SK-N-SH (cell line): ENCODE measurements at regions not wholly inside any gene's neighbourhood (a gene's known extent, or its start where the extent isn't known, plus 50 kb on each side); places are given as distances from the start of the nearest gene placed in this dataset.

Experiments
- CTCF ChIA-PET: fragments of 300-600, 350-600 bp; formaldehyde crosslinking; extraction: SDS; loops from one replicate; lab custom pipeline; 2021; lab: Yijun Ruan, JAX
- POLR2A ChIA-PET: fragments of 350-600 bp; sonication (Branson Sonifier 250); formaldehyde crosslinking; extraction: SDS; loops from one replicate; lab custom pipeline; 2020; ENCODE audit warnings: antibody characterized with exemption, inconsistent platforms; lab: Yijun Ruan, JAX
- DNase-seq: peaks from one replicate; pipeline ENCODE4 v3.0.0; 2012
- H2AFZ ChIP-seq: fragments of 200-600 bp; sonication (generic); 2 replicates; pipeline ENCODE4 v1.8.1; 2016; ENCODE audit warnings: antibody characterized with exemption, mild to moderate bottlenecking, low read depth
- H3F3A ChIP-seq: fragments of 200-600 bp; sonication (generic); replicated peaks from 2 replicates; pipeline ENCODE3; 2016; ENCODE audit warnings: antibody characterized with exemption, mild to moderate bottlenecking; ENCODE audit not compliant: insufficient read depth
- H3K27ac ChIP-seq, 2 experiments: fragments of 200-500 bp in 1 of 2; fragments of 200-600 bp in 1 of 2; sonication (Bioruptor generic) in 1 of 2; sonication (generic), shearing (Covaris generic) in 1 of 2; 2 replicates each; pipeline versions ENCODE4 v1.5.1 to v1.6.1; 2014 to 2016; ENCODE audit warnings: low read depth in 2 of 2, inconsistent platforms in 1 of 2, low read length in 1 of 2, mild to moderate bottlenecking in 1 of 2, mixed read lengths in 1 of 2
- H3K27me3 ChIP-seq: fragments of 200-600 bp; sonication (generic), shearing (Covaris generic); 2 replicates; pipeline ENCODE4 v1.6.1; 2016; ENCODE audit warnings: mixed run types; ENCODE audit not compliant: insufficient read depth
- H3K36me3 ChIP-seq, 2 experiments: fragments of 200-500 bp in 1 of 2; fragments of 200-600 bp in 1 of 2; sonication (Bioruptor generic) in 1 of 2; sonication (generic) in 1 of 2; replicated peaks in 1 of 2; 2 replicates each; pipeline versions ENCODE3 to v1.5.1; 2014 to 2016; ENCODE audit warnings: low read length in 1 of 2, mild to moderate bottlenecking in 1 of 2; ENCODE audit not compliant: insufficient read depth in 2 of 2, control insufficient read depth in 1 of 2
- H3K4me1 ChIP-seq, 2 experiments: fragments of 200-500 bp in 1 of 2; fragments of 200-600 bp in 1 of 2; sonication (Bioruptor generic) in 1 of 2; sonication (generic), shearing (Covaris generic) in 1 of 2; 2 replicates each; pipeline versions ENCODE4 v1.5.1 to v1.6.1; 2014 to 2016; ENCODE audit warnings: low read depth in 1 of 2, low read length in 1 of 2, mixed run types in 1 of 2; ENCODE audit not compliant: insufficient read depth in 2 of 2, control insufficient read depth in 1 of 2
- H3K4me2 ChIP-seq: fragments of 200-600 bp; sonication (generic), shearing (Covaris generic); 2 replicates; pipeline ENCODE4 v1.6.1; 2017; ENCODE audit warnings: mixed run types
- H3K4me3 ChIP-seq, 2 experiments: fragments of 200-500 bp in 1 of 2; fragments of 200-600 bp in 1 of 2; sonication (Bioruptor generic) in 1 of 2; sonication (generic), shearing (Covaris generic) in 1 of 2; 2 replicates each; pipeline versions ENCODE4 v1.5.1 to v1.8.1; 2014 to 2016; ENCODE audit warnings: low read depth in 2 of 2, inconsistent platforms in 1 of 2, low read length in 1 of 2, mild to moderate bottlenecking in 1 of 2, mixed read lengths in 1 of 2, moderate library complexity in 1 of 2
- H3K79me2 ChIP-seq: fragments of 200-600 bp; sonication (generic); 2 replicates; pipeline ENCODE4 v1.8.1; 2017; ENCODE audit warnings: mild to moderate bottlenecking; ENCODE audit not compliant: insufficient read depth
- H3K9ac ChIP-seq: fragments of 200-600 bp; sonication (generic); 2 replicates; pipeline ENCODE4 v1.6.1; 2017; ENCODE audit warnings: mixed run types
- H3K9me2 ChIP-seq: fragments of 200-600 bp; sonication (generic); 2 replicates; pipeline ENCODE4 v1.6.1; 2017; ENCODE audit warnings: mixed run types
- H3K9me3 ChIP-seq: fragments of 200-600 bp; sonication (generic); 2 replicates; pipeline ENCODE4 v1.6.1; 2017; ENCODE audit warnings: mixed run types, mild to moderate bottlenecking, moderate library complexity
- H4K20me1 ChIP-seq: fragments of 200-600 bp; sonication (generic); 2 replicates; pipeline ENCODE4 v1.6.1; 2017; ENCODE audit warnings: mild to moderate bottlenecking, mixed run types; ENCODE audit not compliant: insufficient read depth
- CHD2 ChIP-seq: fragments of 150-350 bp; IDR thresholded peaks from 2 replicates; pipeline ENCODE4 v1.6.1; 2018; ENCODE audit warnings: low read length; ENCODE audit not compliant: partially characterized antibody
- ELF1 ChIP-seq: IDR thresholded peaks from 2 replicates; pipeline ENCODE4 v1.4.0; 2012
- EZH2phosphoT487 ChIP-seq: fragments of 200-600 bp; sonication (generic); IDR thresholded peaks from 2 replicates; pipeline ENCODE4 v1.6.1; 2017; ENCODE audit warnings: low read depth, mixed run types, mild to moderate bottlenecking, antibody characterized with exemption, moderate library complexity, borderline replicate concordance
- FOXM1 ChIP-seq: IDR thresholded peaks from 2 replicates; pipeline ENCODE4 v1.4.0; 2012; ENCODE audit warnings: low read depth, mild to moderate bottlenecking
- JUND ChIP-seq: IDR thresholded peaks from 2 replicates; pipeline ENCODE4 v1.4.0; 2012
- MEF2A ChIP-seq: IDR thresholded peaks from 2 replicates; pipeline ENCODE4 v1.4.0; 2012; ENCODE audit warnings: low read depth, borderline replicate concordance
- MXI1 ChIP-seq: IDR thresholded peaks from 2 replicates; pipeline ENCODE4 v1.6.1; 2012; ENCODE audit warnings: mild to moderate bottlenecking, low read depth, low read length, improper control_type of control experiment
- NRF1 ChIP-seq: IDR thresholded peaks from 2 replicates; pipeline ENCODE4 v1.6.1; 2012; ENCODE audit warnings: low read depth, mild to moderate bottlenecking, low read length
- RAD21 ChIP-seq: IDR thresholded peaks from 2 replicates; pipeline ENCODE4 v1.6.1; 2012; ENCODE audit warnings: mild to moderate bottlenecking, low read length
- RCOR1 ChIP-seq: fragments of 150-350 bp; IDR thresholded peaks from 2 replicates; pipeline ENCODE4 v1.6.1; 2017; ENCODE audit warnings: antibody characterized with exemption, low read length
- SIN3A ChIP-seq: IDR thresholded peaks from 2 replicates; pipeline ENCODE4 v1.6.1; 2012; ENCODE audit warnings: low read depth, mild to moderate bottlenecking, low read length, moderate library complexity, borderline replicate concordance
- SMC3 ChIP-seq: IDR thresholded peaks from 2 replicates; pipeline ENCODE4 v1.6.1; 2012; ENCODE audit warnings: low read depth, low read length, improper control_type of control experiment
- TAF1 ChIP-seq: IDR thresholded peaks from 2 replicates; pipeline ENCODE4 v1.6.1; 2012; ENCODE audit warnings: low read depth, mild to moderate bottlenecking, low read length, moderate library complexity, borderline replicate concordance
- TCF12 ChIP-seq: IDR thresholded peaks from 2 replicates; pipeline ENCODE4 v1.4.0; 2012
- YY1 ChIP-seq: IDR thresholded peaks from 2 replicates; pipeline ENCODE4 v1.4.0; 2012; ENCODE audit warnings: low read depth, mild to moderate bottlenecking
- WGBS: methylation state at CpG from one replicate; pipeline ENCODE4 v1.1.6; 2017; ENCODE audit warnings: low lambda C conversion rate; 5-methylcytosine and 5-hydroxymethylcytosine counted together
- TF ChIP-seq, protein P1 (sequence below): fragments of 200-600 bp; sonication (generic); IDR thresholded peaks from 2 replicates; pipeline ENCODE4 v1.6.1; 2017; ENCODE audit warnings: antibody characterized with exemption, mild to moderate bottlenecking, moderate library complexity
- TF ChIP-seq, protein P2 (sequence below): IDR thresholded peaks from 2 replicates; pipeline ENCODE4 v1.4.0; 2012; ENCODE audit warnings: low read depth, borderline replicate concordance
- TF ChIP-seq, protein P3 (sequence below): IDR thresholded peaks from 2 replicates; pipeline ENCODE4; 2012
- TF ChIP-seq, protein P4 (sequence below): IDR thresholded peaks from 2 replicates; pipeline ENCODE4 v1.6.1; 2012; ENCODE audit warnings: mild to moderate bottlenecking, low read depth, low read length, moderate library complexity

DNA sequence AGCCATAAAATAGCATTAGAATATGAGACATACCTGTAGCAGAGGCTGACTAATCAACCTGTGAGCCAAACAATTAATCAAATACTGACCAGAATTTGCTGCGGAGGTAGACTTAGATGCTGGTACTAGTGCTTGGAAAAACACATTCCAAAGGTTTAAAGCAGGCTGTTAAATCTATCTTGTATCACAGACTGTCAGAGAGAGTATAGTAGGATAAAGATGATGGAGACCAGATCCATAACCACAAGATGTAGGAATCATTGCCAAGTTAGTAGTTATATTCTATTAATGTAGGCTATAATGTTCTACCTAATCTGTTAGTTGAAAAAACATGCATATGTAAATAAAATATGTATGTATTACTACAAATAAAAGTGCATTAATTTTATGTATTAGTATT, 726.2 kb downstream of the SLC6A15 start (continued):
- TF ChIP-seq TAF1 (no peak), NRF1 (no peak), MXI1 (no peak), CHD2 (no peak), MEF2A (peak; percentile 36; the same call in 1 of the 2 replicates)
- TF ChIP-seq, protein P1, sequence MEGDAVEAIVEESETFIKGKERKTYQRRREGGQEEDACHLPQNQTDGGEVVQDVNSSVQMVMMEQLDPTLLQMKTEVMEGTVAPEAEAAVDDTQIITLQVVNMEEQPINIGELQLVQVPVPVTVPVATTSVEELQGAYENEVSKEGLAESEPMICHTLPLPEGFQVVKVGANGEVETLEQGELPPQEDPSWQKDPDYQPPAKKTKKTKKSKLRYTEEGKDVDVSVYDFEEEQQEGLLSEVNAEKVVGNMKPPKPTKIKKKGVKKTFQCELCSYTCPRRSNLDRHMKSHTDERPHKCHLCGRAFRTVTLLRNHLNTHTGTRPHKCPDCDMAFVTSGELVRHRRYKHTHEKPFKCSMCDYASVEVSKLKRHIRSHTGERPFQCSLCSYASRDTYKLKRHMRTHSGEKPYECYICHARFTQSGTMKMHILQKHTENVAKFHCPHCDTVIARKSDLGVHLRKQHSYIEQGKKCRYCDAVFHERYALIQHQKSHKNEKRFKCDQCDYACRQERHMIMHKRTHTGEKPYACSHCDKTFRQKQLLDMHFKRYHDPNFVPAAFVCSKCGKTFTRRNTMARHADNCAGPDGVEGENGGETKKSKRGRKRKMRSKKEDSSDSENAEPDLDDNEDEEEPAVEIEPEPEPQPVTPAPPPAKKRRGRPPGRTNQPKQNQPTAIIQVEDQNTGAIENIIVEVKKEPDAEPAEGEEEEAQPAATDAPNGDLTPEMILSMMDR: no peak

DNA sequence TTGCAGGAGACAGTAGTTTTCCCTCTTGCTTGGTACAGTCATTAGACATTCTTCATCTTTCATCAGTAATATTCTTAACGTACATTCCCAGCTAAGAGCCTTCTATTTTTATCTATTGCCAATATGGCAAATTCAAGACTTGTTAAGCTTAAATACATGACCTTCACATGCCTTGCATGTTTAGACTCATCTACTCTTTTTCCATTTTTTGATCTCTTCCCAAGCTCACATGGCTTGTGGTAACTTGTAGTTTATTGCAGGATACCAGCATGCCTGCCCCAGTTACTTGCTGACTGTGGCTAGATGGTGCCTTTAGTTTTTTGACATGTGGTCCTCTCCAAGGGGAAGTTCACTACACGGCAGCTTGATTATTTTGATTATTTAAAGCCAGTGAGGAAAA, 729.0 kb downstream of the SLC6A15 start:
- Histone ChIP-seq H3K4me2 (no peak overlapping the region), H3K4me3 (no peak overlapping the region), H3K9ac (no peak overlapping the region), H3K27me3 (no peaks in the 10 kb centered on the region), H3K4me1 (peaks cover 0 to 2% of the 10 kb centered on the region in 2 experiments; a peak in 1 of 4 replicates), H3K27ac (no peak overlapping the region), H3F3A (no peaks in the 10 kb centered on the region), H4K20me1 (no peaks in the 10 kb centered on the region), H3K36me3 (peaks cover 0 to 4% of the 10 kb centered on the region in 2 experiments), H3K79me2 (no peaks in the 10 kb centered on the region), H3K9me2 (no peaks in the 10 kb centered on the region), H2AFZ (peak overlapping the region; percentile 3; the same call in 1 of the 2 replicates), H3K9me3 (no peaks in the 10 kb centered on the region)
- ChIA-PET POLR2A (no interaction called here), CTCF (interaction anchor here (0.7 kb wide), 1 partner anchor 659 kb away, joined by 3 read pairs; no protein-coding TSS in a partner anchor)
- DNase-seq: no peak
- TF ChIP-seq RAD21 (no peak), YY1 (no peak), FOXM1 (no peak), JUND (no peak), EZH2phosphoT487 (no peak), NRF1 (no peak), ELF1 (no peak), SIN3A (no peak), SMC3 (no peak), TCF12 (no peak), RCOR1 (no peak), TAF1 (no peak)
- TF ChIP-seq, protein P2, sequence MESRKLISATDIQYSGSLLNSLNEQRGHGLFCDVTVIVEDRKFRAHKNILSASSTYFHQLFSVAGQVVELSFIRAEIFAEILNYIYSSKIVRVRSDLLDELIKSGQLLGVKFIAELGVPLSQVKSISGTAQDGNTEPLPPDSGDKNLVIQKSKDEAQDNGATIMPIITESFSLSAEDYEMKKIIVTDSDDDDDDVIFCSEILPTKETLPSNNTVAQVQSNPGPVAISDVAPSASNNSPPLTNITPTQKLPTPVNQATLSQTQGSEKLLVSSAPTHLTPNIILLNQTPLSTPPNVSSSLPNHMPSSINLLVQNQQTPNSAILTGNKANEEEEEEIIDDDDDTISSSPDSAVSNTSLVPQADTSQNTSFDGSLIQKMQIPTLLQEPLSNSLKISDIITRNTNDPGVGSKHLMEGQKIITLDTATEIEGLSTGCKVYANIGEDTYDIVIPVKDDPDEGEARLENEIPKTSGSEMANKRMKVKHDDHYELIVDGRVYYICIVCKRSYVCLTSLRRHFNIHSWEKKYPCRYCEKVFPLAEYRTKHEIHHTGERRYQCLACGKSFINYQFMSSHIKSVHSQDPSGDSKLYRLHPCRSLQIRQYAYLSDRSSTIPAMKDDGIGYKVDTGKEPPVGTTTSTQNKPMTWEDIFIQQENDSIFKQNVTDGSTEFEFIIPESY: no peak
- TF ChIP-seq, protein P3, sequence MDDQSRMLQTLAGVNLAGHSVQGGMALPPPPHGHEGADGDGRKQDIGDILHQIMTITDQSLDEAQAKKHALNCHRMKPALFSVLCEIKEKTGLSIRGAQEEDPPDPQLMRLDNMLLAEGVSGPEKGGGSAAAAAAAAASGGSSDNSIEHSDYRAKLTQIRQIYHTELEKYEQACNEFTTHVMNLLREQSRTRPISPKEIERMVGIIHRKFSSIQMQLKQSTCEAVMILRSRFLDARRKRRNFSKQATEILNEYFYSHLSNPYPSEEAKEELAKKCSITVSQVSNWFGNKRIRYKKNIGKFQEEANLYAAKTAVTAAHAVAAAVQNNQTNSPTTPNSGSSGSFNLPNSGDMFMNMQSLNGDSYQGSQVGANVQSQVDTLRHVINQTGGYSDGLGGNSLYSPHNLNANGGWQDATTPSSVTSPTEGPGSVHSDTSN: no peak
- TF ChIP-seq, protein P1: no peak
- TF ChIP-seq, protein P4, sequence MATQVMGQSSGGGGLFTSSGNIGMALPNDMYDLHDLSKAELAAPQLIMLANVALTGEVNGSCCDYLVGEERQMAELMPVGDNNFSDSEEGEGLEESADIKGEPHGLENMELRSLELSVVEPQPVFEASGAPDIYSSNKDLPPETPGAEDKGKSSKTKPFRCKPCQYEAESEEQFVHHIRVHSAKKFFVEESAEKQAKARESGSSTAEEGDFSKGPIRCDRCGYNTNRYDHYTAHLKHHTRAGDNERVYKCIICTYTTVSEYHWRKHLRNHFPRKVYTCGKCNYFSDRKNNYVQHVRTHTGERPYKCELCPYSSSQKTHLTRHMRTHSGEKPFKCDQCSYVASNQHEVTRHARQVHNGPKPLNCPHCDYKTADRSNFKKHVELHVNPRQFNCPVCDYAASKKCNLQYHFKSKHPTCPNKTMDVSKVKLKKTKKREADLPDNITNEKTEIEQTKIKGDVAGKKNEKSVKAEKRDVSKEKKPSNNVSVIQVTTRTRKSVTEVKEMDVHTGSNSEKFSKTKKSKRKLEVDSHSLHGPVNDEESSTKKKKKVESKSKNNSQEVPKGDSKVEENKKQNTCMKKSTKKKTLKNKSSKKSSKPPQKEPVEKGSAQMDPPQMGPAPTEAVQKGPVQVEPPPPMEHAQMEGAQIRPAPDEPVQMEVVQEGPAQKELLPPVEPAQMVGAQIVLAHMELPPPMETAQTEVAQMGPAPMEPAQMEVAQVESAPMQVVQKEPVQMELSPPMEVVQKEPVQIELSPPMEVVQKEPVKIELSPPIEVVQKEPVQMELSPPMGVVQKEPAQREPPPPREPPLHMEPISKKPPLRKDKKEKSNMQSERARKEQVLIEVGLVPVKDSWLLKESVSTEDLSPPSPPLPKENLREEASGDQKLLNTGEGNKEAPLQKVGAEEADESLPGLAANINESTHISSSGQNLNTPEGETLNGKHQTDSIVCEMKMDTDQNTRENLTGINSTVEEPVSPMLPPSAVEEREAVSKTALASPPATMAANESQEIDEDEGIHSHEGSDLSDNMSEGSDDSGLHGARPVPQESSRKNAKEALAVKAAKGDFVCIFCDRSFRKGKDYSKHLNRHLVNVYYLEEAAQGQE: no peak
- 87% methylated on average over 2 of the region's 2 CpGs for WGBS
